DND-41 (cell line): ENCODE measurements at regions not wholly inside any gene's neighbourhood (a gene's known extent, or its start where the extent isn't known, plus 50 kb on each side); places are given as distances from the start of the nearest gene placed in this dataset.

Experiments
- ATAC-seq: fragments of 200-7000 bp; cut with Tn5 transposase; 3 replicates; pipeline ENCODE4 v1.9.1; 2021; ENCODE audit warnings: low read depth; ENCODE audit not compliant: insufficient read depth
- DNase-seq: peaks from one replicate; pipeline ENCODE4 v3.0.0-alpha.2; 2020
- H2AFZ ChIP-seq: 2 replicates; pipeline ENCODE4 v1.6.0; 2012; ENCODE audit warnings: low read depth, low read length
- H3K27ac ChIP-seq: 2 replicates; pipeline ENCODE4 v1.5.1; 2012; ENCODE audit warnings: low read length, inconsistent platforms
- H3K27me3 ChIP-seq: fragments of 200-600 bp; sonication (generic); 2 replicates; pipeline ENCODE4 v1.6.0; 2012; ENCODE audit warnings: low read length, mild to moderate bottlenecking, inconsistent platforms; ENCODE audit not compliant: insufficient read depth, poor library complexity
- H3K36me3 ChIP-seq: 2 replicates; pipeline ENCODE4 v1.5.1; 2012; ENCODE audit warnings: low read length, inconsistent platforms; ENCODE audit not compliant: insufficient read depth
- H3K4me1 ChIP-seq: 2 replicates; pipeline ENCODE4 v1.5.1; 2012; ENCODE audit warnings: mild to moderate bottlenecking, low read length; ENCODE audit not compliant: insufficient read depth
- H3K4me2 ChIP-seq: 2 replicates; pipeline ENCODE4 v1.6.0; 2012; ENCODE audit warnings: mild to moderate bottlenecking, moderate library complexity, low read length, inconsistent platforms; ENCODE audit not compliant: insufficient read depth
- H3K4me3 ChIP-seq, 2 experiments: fragments of 200-600 bp in 1 of 2; shearing (Covaris generic) in 1 of 2; 2 replicates each; pipeline ENCODE4 v1.5.1; 2012 to 2016; ENCODE audit warnings: inconsistent platforms in 2 of 2, low read length in 2 of 2, mild to moderate bottlenecking in 2 of 2, low read depth in 1 of 2, moderate library complexity in 1 of 2
- H3K79me2 ChIP-seq: 2 replicates; pipeline ENCODE4 v1.6.0; 2012; ENCODE audit warnings: low read length, inconsistent platforms; ENCODE audit not compliant: insufficient read depth
- H3K9ac ChIP-seq: 2 replicates; pipeline ENCODE4 v1.6.0; 2012; ENCODE audit warnings: low read depth, mild to moderate bottlenecking, inconsistent platforms, low read length, moderate library complexity
- H3K9me3 ChIP-seq: 2 replicates; pipeline ENCODE4 v1.5.1; 2012; ENCODE audit warnings: low read length, moderate library complexity, mild to moderate bottlenecking, inconsistent platforms; ENCODE audit not compliant: insufficient read depth, severe bottlenecking
- H4K20me1 ChIP-seq: 2 replicates; pipeline ENCODE4 v1.6.0; 2012; ENCODE audit warnings: low read length; ENCODE audit not compliant: insufficient read depth
- EZH2 ChIP-seq: IDR thresholded peaks from 3 replicates; pipeline ENCODE4 v1.6.1; 2012; ENCODE audit warnings: borderline replicate concordance, low read depth, mild to moderate bottlenecking, moderate library complexity, low read length, inconsistent platforms; ENCODE audit not compliant: severe bottlenecking
- TF ChIP-seq, protein P1 (sequence below): IDR thresholded peaks from 2 replicates; pipeline ENCODE4 v1.5.1; 2012; ENCODE audit warnings: borderline replicate concordance, low read length, moderate library complexity, mild to moderate bottlenecking; ENCODE audit not compliant: poor library complexity, severe bottlenecking; ENCODE audit errors: extremely low read depth

DNA sequence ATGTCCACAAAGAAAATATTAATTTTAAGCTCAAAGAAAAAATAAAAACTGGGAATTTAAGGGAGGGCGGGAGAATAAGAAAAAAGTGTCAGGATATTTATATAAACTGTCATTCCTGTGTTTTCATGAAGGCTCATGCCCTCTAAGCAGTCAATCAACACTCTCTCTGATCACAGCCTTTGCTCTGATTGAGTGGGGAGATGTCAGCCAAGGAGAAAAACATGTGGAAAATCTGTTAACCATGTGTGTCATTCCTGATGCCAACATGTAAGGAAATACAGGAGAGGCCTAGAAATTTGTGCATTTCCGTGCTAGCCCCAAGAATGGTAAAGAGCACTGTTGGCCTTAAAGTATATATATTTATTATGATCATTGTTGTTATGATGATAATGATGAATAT is 137.9 kb upstream of the IRX5 start:
- TF ChIP-seq, protein P1, sequence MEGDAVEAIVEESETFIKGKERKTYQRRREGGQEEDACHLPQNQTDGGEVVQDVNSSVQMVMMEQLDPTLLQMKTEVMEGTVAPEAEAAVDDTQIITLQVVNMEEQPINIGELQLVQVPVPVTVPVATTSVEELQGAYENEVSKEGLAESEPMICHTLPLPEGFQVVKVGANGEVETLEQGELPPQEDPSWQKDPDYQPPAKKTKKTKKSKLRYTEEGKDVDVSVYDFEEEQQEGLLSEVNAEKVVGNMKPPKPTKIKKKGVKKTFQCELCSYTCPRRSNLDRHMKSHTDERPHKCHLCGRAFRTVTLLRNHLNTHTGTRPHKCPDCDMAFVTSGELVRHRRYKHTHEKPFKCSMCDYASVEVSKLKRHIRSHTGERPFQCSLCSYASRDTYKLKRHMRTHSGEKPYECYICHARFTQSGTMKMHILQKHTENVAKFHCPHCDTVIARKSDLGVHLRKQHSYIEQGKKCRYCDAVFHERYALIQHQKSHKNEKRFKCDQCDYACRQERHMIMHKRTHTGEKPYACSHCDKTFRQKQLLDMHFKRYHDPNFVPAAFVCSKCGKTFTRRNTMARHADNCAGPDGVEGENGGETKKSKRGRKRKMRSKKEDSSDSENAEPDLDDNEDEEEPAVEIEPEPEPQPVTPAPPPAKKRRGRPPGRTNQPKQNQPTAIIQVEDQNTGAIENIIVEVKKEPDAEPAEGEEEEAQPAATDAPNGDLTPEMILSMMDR: no peak
- TF ChIP-seq EZH2: no peak
- H3K4me3 ChIP-seq: no peak overlapping the region
- no peaks in the 10 kb centered on the region for H3K27me3 ChIP-seq
- H3K79me2 ChIP-seq: no peaks in the 10 kb centered on the region
- H3K27ac ChIP-seq: no peak overlapping the region
- H3K9ac ChIP-seq: no peak overlapping the region
- no peaks in the 10 kb centered on the region for H3K4me1 ChIP-seq
- no peaks in the 10 kb centered on the region for H4K20me1 ChIP-seq
- H3K36me3 ChIP-seq: no peaks in the 10 kb centered on the region
- DNase-seq (no peak), ATAC-seq (no peak)
- H3K9me3 ChIP-seq: no peaks in the 10 kb centered on the region
- H3K4me2 ChIP-seq: no peak overlapping the region
- no peak overlapping the region for H2AFZ ChIP-seq

DNA sequence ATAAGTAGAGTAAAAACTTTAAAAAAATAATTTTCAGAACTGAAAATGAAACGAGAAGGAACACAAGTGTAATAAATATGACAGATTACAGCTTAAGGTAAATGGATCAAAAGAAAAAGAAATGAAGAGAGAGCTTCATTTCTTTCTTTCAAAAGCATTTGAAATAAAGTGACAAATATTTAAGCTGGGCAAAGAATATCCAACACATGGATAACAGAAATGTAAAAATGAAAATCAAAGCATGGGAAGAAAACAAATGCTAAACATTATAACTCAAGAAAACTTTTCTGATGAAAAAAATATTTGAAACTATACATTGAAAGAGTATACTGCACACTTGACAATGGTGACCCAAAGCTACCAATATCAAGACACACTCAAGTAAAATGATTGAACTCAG is 143.6 kb upstream of the IRX5 start:
- Histone ChIP-seq H3K79me2 (no peaks in the 10 kb centered on the region), H3K9ac (no peak overlapping the region), H3K9me3 (no peaks in the 10 kb centered on the region), H4K20me1 (no peaks in the 10 kb centered on the region), H2AFZ (no peak overlapping the region), H3K27ac (no peak overlapping the region), H3K4me1 (no peaks in the 10 kb centered on the region), H3K4me2 (no peak overlapping the region), H3K27me3 (no peaks in the 10 kb centered on the region), H3K36me3 (no peaks in the 10 kb centered on the region), H3K4me3 (no peak overlapping the region)
- DNase-seq (no peak), ATAC-seq (no peak)
- TF ChIP-seq, protein P1: no peak
- TF ChIP-seq EZH2: no peak

DNA sequence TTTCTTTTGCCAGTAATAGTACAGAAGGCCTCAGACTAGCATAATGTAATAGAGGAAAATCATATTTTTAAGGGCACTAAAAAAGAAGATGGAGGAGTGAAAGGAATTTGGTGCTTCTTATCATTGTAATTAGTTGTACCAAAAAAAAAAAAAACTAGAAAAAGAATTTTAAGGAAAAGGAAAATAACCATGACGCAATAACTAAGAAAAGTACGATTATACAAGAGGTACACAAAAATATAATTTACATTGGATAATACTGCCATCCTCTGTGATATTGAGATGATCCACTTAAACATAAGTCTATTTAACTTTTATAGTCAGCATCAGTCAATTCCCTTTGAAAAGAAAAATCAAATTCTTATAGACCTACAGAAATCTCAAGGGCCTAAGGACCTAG is 146.7 kb upstream of the IRX5 start:
- no peak overlapping the region for H3K27ac ChIP-seq
- no peak overlapping the region for H3K4me2 ChIP-seq
- no peaks in the 10 kb centered on the region for H3K9me3 ChIP-seq
- H3K4me3 ChIP-seq: no peak overlapping the region
- H3K4me1 ChIP-seq: no peaks in the 10 kb centered on the region
- H3K36me3 ChIP-seq: no peaks in the 10 kb centered on the region
- H4K20me1 ChIP-seq: no peaks in the 10 kb centered on the region
- TF ChIP-seq, protein P1: no peak
- TF ChIP-seq EZH2: no peak
- no peak overlapping the region for H3K9ac ChIP-seq
- H3K27me3 ChIP-seq: no peaks in the 10 kb centered on the region
- ATAC-seq (no peak), DNase-seq (no peak)
- no peaks in the 10 kb centered on the region for H3K79me2 ChIP-seq
- no peak overlapping the region for H2AFZ ChIP-seq

DNA sequence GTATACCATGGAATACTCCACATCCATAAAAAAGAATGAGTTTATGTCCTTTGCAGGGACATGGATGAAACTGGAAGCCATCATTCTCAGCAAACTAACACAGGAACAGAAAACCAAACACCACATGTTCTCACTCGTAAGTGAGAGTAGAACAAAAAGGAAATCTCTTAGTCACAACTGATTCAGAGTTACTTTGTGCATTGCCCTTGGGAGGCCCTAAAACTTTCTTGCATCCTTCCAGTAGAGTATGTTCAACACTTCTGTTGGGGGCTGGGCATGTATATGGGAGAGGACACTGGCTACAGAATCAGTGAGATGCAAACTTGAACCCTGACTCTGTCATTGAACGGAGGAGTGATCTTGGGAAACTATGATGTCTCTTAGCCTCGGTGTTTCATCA is 147.4 kb upstream of the IRX5 start:
- Histone ChIP-seq H4K20me1 (no peaks in the 10 kb centered on the region), H3K4me3 (no peak overlapping the region), H3K9me3 (no peaks in the 10 kb centered on the region), H3K27ac (no peak overlapping the region), H3K27me3 (no peaks in the 10 kb centered on the region), H3K4me1 (no peaks in the 10 kb centered on the region), H3K36me3 (no peaks in the 10 kb centered on the region), H3K4me2 (no peak overlapping the region), H3K79me2 (no peaks in the 10 kb centered on the region), H3K9ac (no peak overlapping the region), H2AFZ (no peak overlapping the region)
- DNase-seq (no peak), ATAC-seq (no peak)
- TF ChIP-seq, protein P1: no peak
- no peak for TF ChIP-seq EZH2
